ENCODE measurements at regions not wholly inside any gene's neighbourhood (a gene's known extent, or its start where the extent isn't known, plus 50 kb on each side); places are given as distances from the start of the nearest gene placed in this dataset.

GRCh38 chr15:92320012-92320699, 73.5 kb upstream of the ST8SIA2 start:
- TF ChIP-seq, protein P1, sequence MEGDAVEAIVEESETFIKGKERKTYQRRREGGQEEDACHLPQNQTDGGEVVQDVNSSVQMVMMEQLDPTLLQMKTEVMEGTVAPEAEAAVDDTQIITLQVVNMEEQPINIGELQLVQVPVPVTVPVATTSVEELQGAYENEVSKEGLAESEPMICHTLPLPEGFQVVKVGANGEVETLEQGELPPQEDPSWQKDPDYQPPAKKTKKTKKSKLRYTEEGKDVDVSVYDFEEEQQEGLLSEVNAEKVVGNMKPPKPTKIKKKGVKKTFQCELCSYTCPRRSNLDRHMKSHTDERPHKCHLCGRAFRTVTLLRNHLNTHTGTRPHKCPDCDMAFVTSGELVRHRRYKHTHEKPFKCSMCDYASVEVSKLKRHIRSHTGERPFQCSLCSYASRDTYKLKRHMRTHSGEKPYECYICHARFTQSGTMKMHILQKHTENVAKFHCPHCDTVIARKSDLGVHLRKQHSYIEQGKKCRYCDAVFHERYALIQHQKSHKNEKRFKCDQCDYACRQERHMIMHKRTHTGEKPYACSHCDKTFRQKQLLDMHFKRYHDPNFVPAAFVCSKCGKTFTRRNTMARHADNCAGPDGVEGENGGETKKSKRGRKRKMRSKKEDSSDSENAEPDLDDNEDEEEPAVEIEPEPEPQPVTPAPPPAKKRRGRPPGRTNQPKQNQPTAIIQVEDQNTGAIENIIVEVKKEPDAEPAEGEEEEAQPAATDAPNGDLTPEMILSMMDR (IDR thresholded peaks at IDR 0.05): no peak
- TF ChIP-seq EP300 (IDR thresholded peaks at IDR 0.05): no peak
- no peak for TF ChIP-seq POLR2A (IDR thresholded peaks at IDR 0.05)
